OCI-LY1 (cell line): ENCODE measurements at regions not wholly inside any gene's neighbourhood (a gene's known extent, or its start where the extent isn't known, plus 50 kb on each side); places are given as distances from the start of the nearest gene placed in this dataset.

Experiments
- CTCF ChIP-seq: fragments of 200-600 bp; sonication (generic), shearing (Covaris generic); IDR thresholded peaks from 2 replicates; pipeline ENCODE4 v1.5.1; 2017; ENCODE audit warnings: mild to moderate bottlenecking, antibody characterized with exemption, low read length, moderate library complexity, mixed read lengths
- EZH2 ChIP-seq: fragments of 200-600 bp; sonication (generic), shearing (Covaris generic); IDR thresholded peaks from 2 replicates; pipeline ENCODE4 v1.8.0; 2017; ENCODE audit warnings: borderline replicate concordance, mixed run types, mild to moderate bottlenecking, antibody characterized with exemption, low read length, moderate library complexity, mixed read lengths

- no peak for TF ChIP-seq CTCF
- no peak for TF ChIP-seq EZH2
Observed at GRCh38 chr9:17881371-17881770, 302.5 kb downstream of the SH3GL2 start.
